IMR-90 (cell line): ENCODE measurements at regions not wholly inside any gene's neighbourhood (a gene's known extent, or its start where the extent isn't known, plus 50 kb on each side); places are given as distances from the start of the nearest gene placed in this dataset.

Source experiments
- ATAC-seq: fragments of 200-7000 bp; cut with Tn5 transposase; 2 replicates; pipeline ENCODE4 v1.9.1; 2020; ENCODE audit warnings: low read depth, mild to moderate bottlenecking, moderate library complexity
- BruUV-seq: library from RNA; stranded (reverse); fragments of 400-500 nt; replicated peaks from 2 replicates; lab custom pipeline; 2021; lab: Mats Ljungman, UMichigan
- CTCF ChIA-PET: fragments of 300-600 bp; formaldehyde crosslinking; extraction: SDS; loops from one replicate; lab custom pipeline; 2021; ENCODE audit warnings: antibody characterized with exemption; lab: Yijun Ruan, JAX
- POLR2A ChIA-PET: fragments of 300-600 bp; sonication (Branson Sonifier 250); formaldehyde crosslinking; loops from one replicate; lab custom pipeline; 2022; ENCODE audit warnings: antibody characterized with exemption; ENCODE audit not compliant: unreplicated experiment; lab: Charles Lee
- DNase-seq: peaks from one replicate; pipeline ENCODE4 v3.0.0; 2013
- H2AFZ ChIP-seq: replicated peaks from 2 replicates; pipeline ENCODE3; 2013; ENCODE audit warnings: low read length, mild to moderate bottlenecking; ENCODE audit not compliant: poor library complexity
- H2AK5ac ChIP-seq: 2 replicates; pipeline ENCODE4 v1.6.1; 2013; ENCODE audit warnings: low read depth, low read length, inconsistent platforms
- H2AK9ac ChIP-seq: replicated peaks from 2 replicates; pipeline ENCODE3; 2013; ENCODE audit warnings: mild to moderate bottlenecking, low read depth, low read length, moderate library complexity; ENCODE audit not compliant: poor library complexity
- H2BK120ac ChIP-seq: 2 replicates; pipeline ENCODE4 v1.6.1; 2013; ENCODE audit warnings: low read depth, low read length, inconsistent platforms
- H2BK15ac ChIP-seq: 3 replicates; pipeline ENCODE4 v1.6.1; 2013; ENCODE audit warnings: low read depth, low read length, inconsistent platforms
- H2BK20ac ChIP-seq: 2 replicates; pipeline ENCODE4 v1.6.1; 2013; ENCODE audit warnings: low read depth, mild to moderate bottlenecking, inconsistent platforms, low read length, moderate library complexity
- H2BK5ac ChIP-seq: 2 replicates; pipeline ENCODE4 v1.6.1; 2013; ENCODE audit warnings: mild to moderate bottlenecking, low read depth, low read length, inconsistent platforms; ENCODE audit not compliant: poor library complexity, severe bottlenecking
- H3K14ac ChIP-seq: replicated peaks from 2 replicates; pipeline ENCODE4 v1.6.1; 2013; ENCODE audit warnings: low read depth, low read length, inconsistent platforms
- H3K18ac ChIP-seq: 2 replicates; pipeline ENCODE4 v1.6.1; 2013; ENCODE audit warnings: low read depth, low read length, control low read depth
- H3K23ac ChIP-seq: 2 replicates; pipeline ENCODE4 v1.6.1; 2013; ENCODE audit warnings: low read depth, low read length, inconsistent platforms
- H3K27ac ChIP-seq: 2 replicates; pipeline ENCODE4 v1.5.1; 2013; ENCODE audit warnings: mild to moderate bottlenecking, control low read depth, low read length; ENCODE audit not compliant: insufficient read depth
- H3K27me3 ChIP-seq: 2 replicates; pipeline ENCODE4 v1.6.1; 2013; ENCODE audit warnings: low read length; ENCODE audit not compliant: control insufficient read depth, insufficient read depth
- H3K36me3 ChIP-seq: 2 replicates; pipeline ENCODE4 v1.6.1; 2013; ENCODE audit warnings: low read length, mixed read lengths; ENCODE audit not compliant: control insufficient read depth, insufficient read depth
- H3K4ac ChIP-seq: 2 replicates; pipeline ENCODE4 v1.6.1; 2013; ENCODE audit warnings: low read depth, low read length, inconsistent platforms
- H3K4me1 ChIP-seq: 2 replicates; pipeline ENCODE4 v1.6.1; 2013; ENCODE audit warnings: low read length, mixed read lengths; ENCODE audit not compliant: control insufficient read depth, insufficient read depth
- H3K4me2 ChIP-seq: 2 replicates; pipeline ENCODE4 v1.6.1; 2013; ENCODE audit warnings: low read depth, mild to moderate bottlenecking, control low read depth, low read length, moderate library complexity
- H3K4me3 ChIP-seq: 2 replicates; pipeline ENCODE4 v1.5.1; 2013; ENCODE audit warnings: low read depth, mild to moderate bottlenecking, control low read depth, low read length, moderate library complexity; ENCODE audit not compliant: insufficient read depth
- H3K56ac ChIP-seq: 2 replicates; pipeline ENCODE4 v1.6.1; 2013; ENCODE audit warnings: low read length, inconsistent platforms; ENCODE audit not compliant: insufficient read depth; ENCODE audit errors: extremely low read depth
- H3K79me1 ChIP-seq, 2 experiments: 2 replicates each; pipeline ENCODE4 v1.6.1; 2013; ENCODE audit warnings: low read length in 2 of 2, inconsistent platforms in 1 of 2, low read depth in 1 of 2
- H3K9ac ChIP-seq: 2 replicates; pipeline ENCODE4 v1.6.1; 2013; ENCODE audit warnings: low read depth, low read length, control low read depth
- H3K9me1 ChIP-seq: 2 replicates; pipeline ENCODE4 v1.6.1; 2013; ENCODE audit warnings: low read length, inconsistent platforms; ENCODE audit not compliant: insufficient read depth
- H3K9me3 ChIP-seq: 2 replicates; pipeline ENCODE4 v1.6.1; 2013; ENCODE audit warnings: low read length; ENCODE audit not compliant: control insufficient read depth, insufficient read depth
- H4K20me1 ChIP-seq: 2 replicates; pipeline ENCODE4 v1.6.1; 2013; ENCODE audit warnings: low read length, inconsistent platforms; ENCODE audit not compliant: insufficient read depth
- H4K5ac ChIP-seq: 2 replicates; pipeline ENCODE4 v1.6.1; 2013; ENCODE audit warnings: mild to moderate bottlenecking, low read depth, low read length, control low read depth
- H4K8ac ChIP-seq, 2 experiments: 2 replicates each; pipeline ENCODE4 v1.6.1; 2013; ENCODE audit warnings: low read depth in 2 of 2, low read length in 2 of 2, control low read depth in 1 of 2, inconsistent platforms in 1 of 2
- H4K91ac ChIP-seq: 2 replicates; pipeline ENCODE4 v1.6.1; 2013; ENCODE audit warnings: low read depth, low read length, inconsistent platforms; ENCODE audit not compliant: insufficient read depth
- BHLHE40 ChIP-seq: fragments of 150-350 bp; IDR thresholded peaks from 2 replicates; pipeline ENCODE4 v1.6.1; 2016; ENCODE audit warnings: mild to moderate bottlenecking, low read depth, low read length
- MAFK ChIP-seq: IDR thresholded peaks from 2 replicates; pipeline ENCODE4 v1.6.1; 2012; ENCODE audit warnings: low read depth, low read length, improper control_type of control experiment
- MXI1 ChIP-seq: IDR thresholded peaks from 2 replicates; pipeline ENCODE4 v1.6.1; 2012; ENCODE audit warnings: low read depth, mild to moderate bottlenecking, low read length, moderate library complexity, borderline replicate concordance
- RAD21 ChIP-seq: IDR thresholded peaks from 2 replicates; pipeline ENCODE4 v1.6.1; 2012; ENCODE audit warnings: low read length, improper control_type of control experiment
- RCOR1 ChIP-seq: IDR thresholded peaks from 2 replicates; pipeline ENCODE4 v1.6.1; 2012; ENCODE audit warnings: mild to moderate bottlenecking, low read length, improper control_type of control experiment; ENCODE audit not compliant: insufficient replicate concordance
- WGBS, 2 experiments: methylation state at CpG; one replicate each; pipeline versions ENCODE4 v1.1.5 to v1.1.7; 2013; ENCODE audit warnings: missing lambda C conversion rate in 2 of 2; ENCODE audit not compliant: insufficient read length in 1 of 2; ENCODE audit errors: extremely low coverage in 2 of 2; 5-methylcytosine and 5-hydroxymethylcytosine counted together
- dilution Hi-C: fragments of 300-500 bp; cut with HindIII; formaldehyde crosslinking; loops from one replicate; pipeline ENCODE4 v1.14.3; 2018; ENCODE audit warnings: low sequenced_read_pairs; ENCODE audit not compliant: unreplicated experiment
- in situ Hi-C: fragments of 300-500 bp; cut with MboI; formaldehyde crosslinking; loops from 3 replicates; pipeline ENCODE4 v1.14.3; 2019; ENCODE audit warnings: low sequenced_read_pairs, inconsistent platforms, mixed read lengths
- intact Hi-C: fragments of 100-400 bp; cut with micrococcal nuclease; formaldehyde crosslinking; loops from 2 replicates; pipeline ENCODE4 v1.10.0; 2022

DNA sequence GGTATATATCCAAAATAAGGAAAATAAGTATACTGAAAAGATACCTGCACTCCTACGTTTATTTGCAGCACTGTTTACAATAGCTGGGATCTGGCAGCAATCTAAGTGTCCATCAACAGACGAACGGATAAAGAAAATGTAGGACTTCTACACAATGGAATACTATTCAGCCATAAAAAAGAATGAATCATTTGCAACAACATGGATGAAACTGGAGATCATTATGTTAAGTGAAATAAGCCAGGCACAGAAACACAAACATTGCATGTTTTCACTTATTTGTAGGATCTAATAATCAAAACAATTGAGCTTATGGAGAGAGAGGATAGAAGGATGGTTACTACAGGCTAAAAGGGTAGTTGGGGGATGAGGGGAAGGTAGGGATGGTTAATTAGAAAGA lies 494.0 kb downstream of the UQCRFS1 start:
- dilution Hi-C loops (no loop called here), intact Hi-C loops (no loop called here), in situ Hi-C loops (loop anchor here (25.0 kb wide), 1 partner anchor 757 kb away; no protein-coding TSS in a partner anchor)
- Histone ChIP-seq H3K27ac (no peak overlapping the region), H3K9ac (no peak overlapping the region), H3K4me1 (no peaks in the 10 kb centered on the region), H3K9me3 (peaks cover 8% of the 10 kb centered on the region; the same call in 1 of the 2 replicates), H2BK15ac (no peak overlapping the region), H3K56ac (no peak overlapping the region), H2AFZ (no peak overlapping the region), H3K4ac (no peak overlapping the region), H4K5ac (no peak overlapping the region), H3K4me2 (no peak overlapping the region), H3K4me3 (no peak overlapping the region), H3K9me1 (no peaks in the 10 kb centered on the region), H2BK120ac (no peak overlapping the region), H3K36me3 (no peaks in the 10 kb centered on the region), H2AK5ac (no peak overlapping the region), H4K20me1 (no peaks in the 10 kb centered on the region), H2BK20ac (no peak overlapping the region), H2BK5ac (no peak overlapping the region), H3K18ac (no peak overlapping the region), H4K8ac (no peak overlapping the region), H3K23ac (no peak overlapping the region), H3K27me3 (no peaks in the 10 kb centered on the region), H2AK9ac (no peak overlapping the region), H4K91ac (no peak overlapping the region), H3K14ac (no peak overlapping the region), H3K79me1 (no peaks in the 10 kb centered on the region)
- DNase-seq (no peak), ATAC-seq (no peak)
- WGBS, 2 experiments, result no CpG with 5 or more reads among the region's 3 CpGs
- CTCF ChIA-PET, result no interaction called here
- POLR2A ChIA-PET, result no interaction called here
- no TSS peak for BruUV-seq
- TF ChIP-seq MXI1 (no peak), BHLHE40 (no peak), MAFK (no peak), RCOR1 (no peak), RAD21 (no peak)
